CD4-positive, alpha-beta T cell treated with Interferon gamma for 1 hour (primary cell): ENCODE measurements at regions not wholly inside any gene's neighbourhood (a gene's known extent, or its start where the extent isn't known, plus 50 kb on each side); places are given as distances from the start of the nearest gene placed in this dataset.
"Not testable (repeated sequence)": the region's sequence is repeated elsewhere in the genome, so short reads cannot be mapped to it uniquely, and the experiment has no call there.

Experiments
- DNase-seq: peaks from one replicate; pipeline ENCODE4 v3.0.0-alpha.2; 2020

- no peak for DNase-seq
These were observed 385.8 kb downstream of the LRRC70 start for GRCh38 chr5:62964428-62964827.

GRCh38 chr5:62960781-62961180 lies 382.2 kb downstream of the LRRC70 start:
- DNase-seq = no peak

GRCh38 chr5:62956597-62956996 lies 378.0 kb downstream of the LRRC70 start:
- no peak for DNase-seq

- no peak for DNase-seq
These were observed 376.0 kb downstream of the LRRC70 start for GRCh38 chr5:62954578-62954977.

- no peak for DNase-seq
These were observed 369.7 kb downstream of the LRRC70 start for GRCh38 chr5:62948301-62948700.

- no peak for DNase-seq
These were observed 363.8 kb downstream of the LRRC70 start for GRCh38 chr5:62942384-62942783.

GRCh38 chr5:62938927-62939326 lies 360.3 kb downstream of the LRRC70 start:
- no peak for DNase-seq

GRCh38 chr5:62937661-62938558 lies 359.3 kb downstream of the LRRC70 start:
- no peak for DNase-seq

- no peak for DNase-seq
These were observed 357.0 kb downstream of the LRRC70 start for GRCh38 chr5:62935660-62936059.

GRCh38 chr5:62934319-62934718 lies 355.7 kb downstream of the LRRC70 start:
- DNase-seq = no peak

- no peak for DNase-seq
These were observed 354.6 kb downstream of the LRRC70 start for GRCh38 chr5:62933261-62933660.

GRCh38 chr5:62931153-62931950 lies 352.7 kb downstream of the LRRC70 start:
- no peak for DNase-seq

- DNase-seq = no peak
These were observed 343.6 kb downstream of the LRRC70 start for GRCh38 chr5:62922191-62922590.

- no peak for DNase-seq
These were observed 342.2 kb downstream of the LRRC70 start for GRCh38 chr5:62920856-62921255.

GRCh38 chr5:62909326-62909725 lies 330.7 kb downstream of the LRRC70 start:
- no peak for DNase-seq

- no peak for DNase-seq
These were observed 323.5 kb downstream of the LRRC70 start for GRCh38 chr5:62902126-62902525.

- no peak for DNase-seq
These were observed 322.4 kb downstream of the LRRC70 start for GRCh38 chr5:62900976-62901375.

GRCh38 chr5:62896121-62896893 lies 317.7 kb downstream of the LRRC70 start:
- no peak for DNase-seq

GRCh38 chr5:62886603-62887315 lies 308.1 kb downstream of the LRRC70 start:
- no peak for DNase-seq

GRCh38 chr5:62837330-62837729 lies 258.7 kb downstream of the LRRC70 start:
- not testable (repeated sequence) for DNase-seq

- DNase-seq = no peak
These were observed 251.0 kb downstream of the LRRC70 start for GRCh38 chr5:62829604-62829986.
